A549 (cell line): ENCODE measurements at regions not wholly inside any gene's neighbourhood (a gene's known extent, or its start where the extent isn't known, plus 50 kb on each side); places are given as distances from the start of the nearest gene placed in this dataset.

Source experiments
- EHF ChIP-seq: fragments of 250-450 bp; sonication (Bioruptor Pico); IDR thresholded peaks from 2 replicates; pipeline ENCODE4 v1.5.0; 2020; ENCODE audit warnings: mild to moderate bottlenecking
- ESRRA ChIP-seq: fragments of 150-350 bp; IDR thresholded peaks from 2 replicates; pipeline ENCODE4 v1.6.1; 2014; ENCODE audit warnings: mild to moderate bottlenecking, low read length, borderline replicate concordance
- KDM5A ChIP-seq: fragments of 200-600 bp; sonication (generic); IDR thresholded peaks from 2 replicates; pipeline ENCODE4 v1.6.1; 2016; ENCODE audit warnings: antibody characterized with exemption, mild to moderate bottlenecking
- MYC ChIP-seq: IDR thresholded peaks from 2 replicates; pipeline ENCODE4 v1.6.1; 2012; ENCODE audit warnings: mild to moderate bottlenecking, inconsistent platforms, low read length, improper control_type of control experiment, borderline replicate concordance
- POLR2A ChIP-seq: IDR thresholded peaks from 2 replicates; pipeline ENCODE4 v1.6.1; 2012; ENCODE audit warnings: mild to moderate bottlenecking, low read length
- POLR2AphosphoS2 ChIP-seq: conservative IDR thresholded peaks from 2 replicates; pipeline ENCODE4 v1.6.1; 2012; ENCODE audit warnings: low read length, improper control_type of control experiment, inconsistent platforms
- REST ChIP-seq: fragments of 200-600 bp; sonication (generic); IDR thresholded peaks from 2 replicates; pipeline ENCODE4 v1.6.1; 2016; ENCODE audit warnings: antibody characterized with exemption, mild to moderate bottlenecking, moderate library complexity
- RNF2 ChIP-seq: fragments of 200-600 bp; sonication (generic); IDR thresholded peaks from 2 replicates; pipeline ENCODE4 v1.6.1; 2016; ENCODE audit warnings: low read depth, mild to moderate bottlenecking, antibody characterized with exemption, moderate library complexity, borderline replicate concordance
- TP53 ChIP-seq: fragments of 250-450 bp; sonication (Bioruptor Pico); IDR thresholded peaks from 2 replicates; pipeline ENCODE4 v1.5.0; 2021; ENCODE audit warnings: mild to moderate bottlenecking, moderate library complexity
- TF ChIP-seq, protein P1 (sequence below): fragments of 450-650 bp; IDR thresholded peaks from 2 replicates; pipeline ENCODE4 v1.6.1; 2014; ENCODE audit warnings: antibody characterized with exemption
- TF ChIP-seq, protein P2 (sequence below): fragments of >200 bp; sonication (Bioruptor Twin); formaldehyde crosslinking; IDR thresholded peaks from 3 replicates; pipeline ENCODE4 v1.5.1; 2016
- TF ChIP-seq, protein P3 (sequence below): IDR thresholded peaks from 2 replicates; pipeline ENCODE4 v1.6.1; 2012

DNA sequence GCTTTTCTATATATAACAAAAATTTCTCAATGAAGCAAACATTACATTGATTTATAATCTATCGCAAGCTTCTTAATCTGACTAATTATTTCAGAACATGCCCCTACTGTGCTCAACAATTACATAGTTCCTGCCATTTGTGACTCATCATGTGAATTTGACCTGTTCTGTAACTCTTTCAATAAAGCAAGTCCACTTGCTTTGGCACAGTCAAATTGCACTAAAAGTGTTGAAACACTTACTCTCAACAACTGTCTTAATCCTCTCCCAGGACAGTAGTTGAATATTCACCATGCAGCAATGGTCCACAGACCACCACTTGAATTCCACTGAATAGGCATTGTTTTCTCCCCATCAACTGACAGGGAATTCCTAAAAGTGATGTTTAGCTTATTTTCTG lies 67.7 kb upstream of the SPTLC3 start:
- TF ChIP-seq TP53 (CRISPR knock-in tag) (no peak), MYC (no peak), EHF (CRISPR knock-in tag) (no peak), RNF2 (no peak), POLR2A (no peak), POLR2AphosphoS2 (no peak), KDM5A (no peak), ESRRA (no peak), REST (no peak)
- TF ChIP-seq, protein P1, sequence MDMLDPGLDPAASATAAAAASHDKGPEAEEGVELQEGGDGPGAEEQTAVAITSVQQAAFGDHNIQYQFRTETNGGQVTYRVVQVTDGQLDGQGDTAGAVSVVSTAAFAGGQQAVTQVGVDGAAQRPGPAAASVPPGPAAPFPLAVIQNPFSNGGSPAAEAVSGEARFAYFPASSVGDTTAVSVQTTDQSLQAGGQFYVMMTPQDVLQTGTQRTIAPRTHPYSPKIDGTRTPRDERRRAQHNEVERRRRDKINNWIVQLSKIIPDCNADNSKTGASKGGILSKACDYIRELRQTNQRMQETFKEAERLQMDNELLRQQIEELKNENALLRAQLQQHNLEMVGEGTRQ: no peak
- TF ChIP-seq, protein P2, sequence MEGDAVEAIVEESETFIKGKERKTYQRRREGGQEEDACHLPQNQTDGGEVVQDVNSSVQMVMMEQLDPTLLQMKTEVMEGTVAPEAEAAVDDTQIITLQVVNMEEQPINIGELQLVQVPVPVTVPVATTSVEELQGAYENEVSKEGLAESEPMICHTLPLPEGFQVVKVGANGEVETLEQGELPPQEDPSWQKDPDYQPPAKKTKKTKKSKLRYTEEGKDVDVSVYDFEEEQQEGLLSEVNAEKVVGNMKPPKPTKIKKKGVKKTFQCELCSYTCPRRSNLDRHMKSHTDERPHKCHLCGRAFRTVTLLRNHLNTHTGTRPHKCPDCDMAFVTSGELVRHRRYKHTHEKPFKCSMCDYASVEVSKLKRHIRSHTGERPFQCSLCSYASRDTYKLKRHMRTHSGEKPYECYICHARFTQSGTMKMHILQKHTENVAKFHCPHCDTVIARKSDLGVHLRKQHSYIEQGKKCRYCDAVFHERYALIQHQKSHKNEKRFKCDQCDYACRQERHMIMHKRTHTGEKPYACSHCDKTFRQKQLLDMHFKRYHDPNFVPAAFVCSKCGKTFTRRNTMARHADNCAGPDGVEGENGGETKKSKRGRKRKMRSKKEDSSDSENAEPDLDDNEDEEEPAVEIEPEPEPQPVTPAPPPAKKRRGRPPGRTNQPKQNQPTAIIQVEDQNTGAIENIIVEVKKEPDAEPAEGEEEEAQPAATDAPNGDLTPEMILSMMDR: no peak
- TF ChIP-seq, protein P3, sequence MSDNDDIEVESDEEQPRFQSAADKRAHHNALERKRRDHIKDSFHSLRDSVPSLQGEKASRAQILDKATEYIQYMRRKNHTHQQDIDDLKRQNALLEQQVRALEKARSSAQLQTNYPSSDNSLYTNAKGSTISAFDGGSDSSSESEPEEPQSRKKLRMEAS: no peak
